Adrenal gland (tissue), 9 donors: ENCODE measurements at regions not wholly inside any gene's neighbourhood (a gene's known extent, or its start where the extent isn't known, plus 50 kb on each side); places are given as distances from the start of the nearest gene placed in this dataset.
"Not testable (repeated sequence)": the region's sequence is repeated elsewhere in the genome, so short reads cannot be mapped to it uniquely, and the experiment has no call there.

Experiments used
- DNase-seq, 7 donors: peaks; one replicate each; pipeline ENCODE4 v3.0.0-alpha.2; 2019 to 2020
- H3K27ac ChIP-seq, 5 donors: fragments of 200-600 bp; sonication (generic) in 4 of 5; 1 replicate in 3 of 5; 2 replicates in 2 of 5; pipeline versions ENCODE4 v1.5.1 to v1.8.0; 2016 to 2020; ENCODE audit warnings: mild to moderate bottlenecking in 1 of 5
- H3K27me3 ChIP-seq: fragments of 200-600 bp; 2 replicates; pipeline ENCODE4 v1.8.0; 2021
- H3K36me3 ChIP-seq, 2 donors: fragments of 200-600 bp; replicated peaks in 1 of 2; 1 replicate in 1 of 2; 2 replicates in 1 of 2; pipeline versions ENCODE4 v1.5.1 to v1.8.0; 2018 to 2022
- H3K4me1 ChIP-seq, 2 donors: fragments of 200-600 bp; replicated peaks in 1 of 2; 1 replicate in 1 of 2; 2 replicates in 1 of 2; pipeline versions ENCODE4 v1.5.1 to v1.8.0; 2018 to 2021
- H3K4me3 ChIP-seq, 4 donors: fragments of 200-600 bp; sonication (generic) in 3 of 4; one replicate each; pipeline ENCODE4 v1.5.1; 2016 to 2018
- H3K9me3 ChIP-seq, 3 donors: fragments of 200-600 bp; sonication (generic) in 1 of 3; replicated peaks in 1 of 3; 1 replicate in 2 of 3; 2 replicates in 1 of 3; pipeline versions ENCODE4 v1.5.1 to v1.8.0; 2016 to 2021
- CTCF ChIP-seq, 6 experiments: fragments of 450-650 bp in 4 of 6; fragments of 200-600 bp in 2 of 6; sonication (generic) in 1 of 6; IDR thresholded peaks; 1 replicate in 5 of 6; 2 replicates in 1 of 6; pipeline versions ENCODE4 v1.5.1 to v1.8.0; 2016 to 2021; ENCODE audit warnings: antibody characterized with exemption in 6 of 6, mild to moderate bottlenecking in 2 of 6, moderate library complexity in 1 of 6
- POLR2A ChIP-seq, 2 donors: fragments of 450-650 bp; IDR thresholded peaks; one replicate each; pipeline ENCODE4 v1.6.1; 2017; ENCODE audit warnings: antibody characterized with exemption in 2 of 2, mild to moderate bottlenecking in 2 of 2, moderate library complexity in 1 of 2
- WGBS, 4 donors: extraction: QIAGEN DNeasy Blood & Tissue Kit in 2 of 4; methylation state at CpG; one replicate each; pipeline versions ENCODE4 v1.1.5 to v1.1.7; 2013 to 2017; 5-methylcytosine and 5-hydroxymethylcytosine counted together
- intact Hi-C, 2 donors: fragments of 100-400 bp; cut with DNase I; formaldehyde crosslinking; loops; one replicate each; pipeline versions ENCODE4 v1.14.1 to v1.15.0; 2022 to 2023
- donor health status: healthy with polysubstance abuse.
- donor health status: Bipolar disorder and iron deficiency.
- donor health status: DM: yes; HTN: yes; CAD: no.
- donor health status: DM: no; HTN: no; CAD: no.
- donor health status: DM: no; HTN: no; CAD: no.

DNA sequence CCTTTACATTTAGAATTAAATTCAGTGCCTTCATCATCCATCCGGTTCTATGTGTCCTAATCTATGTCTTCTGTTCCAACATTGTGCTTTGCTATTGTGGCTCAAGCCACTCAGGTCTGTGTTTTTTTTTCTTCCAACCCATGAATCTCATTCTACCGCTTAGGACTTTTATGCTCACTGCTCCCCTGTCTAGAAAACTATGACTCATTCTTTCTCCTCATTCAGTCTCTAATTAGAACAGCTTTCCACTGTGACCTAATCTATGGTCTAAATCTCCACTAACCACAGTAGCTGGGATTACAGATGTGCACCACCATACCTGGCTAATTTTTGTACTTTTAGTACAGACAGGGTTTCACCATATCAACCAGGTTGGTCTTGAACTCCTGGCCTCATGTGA, 418.7 kb downstream of the KCNJ2 start:
- no peaks in the 10 kb centered on the region for H3K36me3 ChIP-seq
- no peak overlapping the region for H3K27ac ChIP-seq
- no peaks in the 10 kb centered on the region for H3K27me3 ChIP-seq
- intact Hi-C loops = no loop called here
- H3K4me1 ChIP-seq = no peaks in the 10 kb centered on the region
- peaks cover 0 to under 1% (median 0%) of the 10 kb centered on the region in 3 donors for H3K9me3 ChIP-seq
- H3K4me3 ChIP-seq = no peak overlapping the region
- TF ChIP-seq CTCF (IDR thresholded peaks at IDR 0.05) = no peak
- TF ChIP-seq POLR2A (IDR thresholded peaks at IDR 0.05) = no peak
- DNase-seq = no peak
- 84 to 92% (median 89%) methylated on average over 2 of the region's 2 CpGs for WGBS, 4 donors

DNA sequence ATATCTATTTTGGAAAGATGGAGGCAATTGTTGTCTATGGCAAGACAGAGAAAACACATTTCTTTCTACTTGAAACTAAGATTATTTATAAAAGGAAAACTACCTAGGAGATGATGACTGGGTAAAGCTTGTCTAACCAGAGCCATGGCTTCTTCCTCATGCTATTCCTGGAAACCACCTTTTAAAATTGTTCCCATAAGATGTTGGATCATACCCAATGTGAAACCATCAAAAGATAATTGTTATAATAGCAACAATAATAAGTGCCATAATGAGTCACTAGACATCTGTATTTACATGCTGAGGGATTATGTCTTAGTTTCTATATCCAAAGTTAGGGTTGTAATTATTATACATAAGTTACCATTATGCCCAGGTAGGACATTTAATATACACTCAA, 428.4 kb downstream of the KCNJ2 start:
- no peak for DNase-seq
- intact Hi-C loops = no loop called here

DNA sequence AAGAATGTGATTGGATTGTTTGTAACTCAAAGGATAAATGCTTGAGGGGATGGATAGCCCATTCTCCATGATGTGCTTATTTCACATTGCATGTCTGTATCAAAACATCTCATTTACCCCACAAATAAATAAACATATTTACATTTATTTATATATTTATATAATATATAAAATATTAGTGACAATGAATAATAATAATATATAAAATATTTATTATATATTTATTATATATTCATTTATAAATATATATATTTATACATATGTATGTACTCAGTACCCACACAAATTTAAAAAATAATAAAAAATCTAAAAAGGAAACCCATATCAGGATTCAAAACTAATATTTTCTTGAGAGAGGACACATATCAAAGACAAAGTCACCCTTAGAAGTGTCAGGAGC, 429.9 kb downstream of the KCNJ2 start:
- Histone ChIP-seq H3K9me3 (no peaks in the 10 kb centered on the region), H3K27ac (no peak overlapping the region), H3K4me3 (no peak overlapping the region), H3K4me1 (no peaks in the 10 kb centered on the region), H3K27me3 (no peaks in the 10 kb centered on the region), H3K36me3 (no peaks in the 10 kb centered on the region)
- no peak for DNase-seq
- intact Hi-C loops = no loop called here
- TF ChIP-seq CTCF (IDR thresholded peaks at IDR 0.05) (no peak), POLR2A (IDR thresholded peaks at IDR 0.05) (no peak)

More for the DNA sequence above, 428.4 kb downstream of the KCNJ2 start:
- Histone ChIP-seq H3K36me3 (no peaks in the 10 kb centered on the region), H3K9me3 (peaks cover 0 to 4% (median 0%) of the 10 kb centered on the region in 3 donors), H3K27ac (no peak overlapping the region), H3K4me1 (no peaks in the 10 kb centered on the region), H3K4me3 (no peak overlapping the region), H3K27me3 (no peaks in the 10 kb centered on the region)
- TF ChIP-seq POLR2A (IDR thresholded peaks at IDR 0.05) = no peak
- no peak for TF ChIP-seq CTCF (IDR thresholded peaks at IDR 0.05)

DNA sequence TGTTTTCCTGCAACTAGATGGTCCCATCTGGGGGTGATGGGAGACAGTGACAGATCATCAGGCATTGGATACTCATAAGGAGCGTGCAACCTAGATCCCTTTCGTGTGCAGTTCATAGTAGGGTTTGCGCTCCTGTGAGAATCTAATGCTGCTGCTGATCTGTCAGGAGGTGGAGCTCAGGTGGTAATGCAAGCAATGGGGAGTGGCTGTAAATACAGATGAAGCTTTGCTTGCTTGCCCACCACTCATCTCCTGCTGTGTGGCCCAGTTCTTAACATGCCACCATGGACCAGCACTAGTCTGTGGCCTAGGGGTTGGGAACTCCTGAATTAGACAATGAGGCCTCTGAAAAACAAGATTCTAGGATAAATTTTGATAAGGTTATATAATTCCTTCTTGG, 430.6 kb downstream of the KCNJ2 start:
- H3K27me3 ChIP-seq, intact Hi-C loops, H3K36me3 ChIP-seq, H3K27ac ChIP-seq, H3K9me3 ChIP-seq, H3K4me3 ChIP-seq, H3K4me1 ChIP-seq, DNase-seq: not testable (repeated sequence)
- WGBS, 4 donors = 90 to 98% (median 94%) methylated on average over 3 of the region's 3 CpGs

DNA sequence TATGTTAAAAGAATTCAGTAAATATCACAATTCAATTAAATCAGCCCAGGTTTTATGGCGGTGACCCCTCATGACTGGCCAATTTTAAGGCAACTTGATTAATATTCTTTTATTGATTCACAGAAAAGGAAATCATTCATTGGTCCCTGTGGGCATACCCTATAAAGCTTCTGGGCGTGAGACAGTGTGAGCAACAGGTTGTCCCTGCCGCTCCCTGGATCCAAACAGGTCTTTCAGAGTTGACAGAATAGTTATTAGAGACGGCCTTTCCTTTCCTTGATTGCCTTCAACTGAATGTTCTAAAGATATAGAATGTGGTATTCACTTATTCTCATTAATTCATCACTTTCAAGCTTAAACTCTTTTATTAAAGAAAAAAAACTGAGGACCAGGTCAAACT, 433.9 kb downstream of the KCNJ2 start:
- DNase-seq = no peak
- Histone ChIP-seq H3K4me3 (no peak overlapping the region), H3K4me1 (no peaks in the 10 kb centered on the region), H3K9me3 (no peaks in the 10 kb centered on the region), H3K36me3 (no peaks in the 10 kb centered on the region), H3K27ac (no peak overlapping the region), H3K27me3 (no peaks in the 10 kb centered on the region)
- WGBS, 4 donors = 75 to 87% (median 82%) methylated on average over 4 of the region's 4 CpGs
- TF ChIP-seq POLR2A (IDR thresholded peaks at IDR 0.05) (no peak), CTCF (IDR thresholded peaks at IDR 0.05) (no peak)
- intact Hi-C loops = no loop called here
